Cardiac septum (tissue), 1 donor: ENCODE measurements at regions not wholly inside any gene's neighbourhood (a gene's known extent, or its start where the extent isn't known, plus 50 kb on each side); places are given as distances from the start of the nearest gene placed in this dataset.

ENCODE experiments used
- DNase-seq: peaks from one replicate; pipeline ENCODE4 v3.0.0-alpha.2; 2020; ENCODE audit warnings: low spot score
- intact Hi-C: fragments of 100-400 bp; cut with DNase I; formaldehyde crosslinking; loops from one replicate; pipeline ENCODE4 v1.14.0; 2022
- donor health status: DM: no; HTN: no; CAD: no.

- peak; percentile 92 for DNase-seq
- intact Hi-C loops, result loop anchor here (5.0 kb wide), 2 partner anchors 33 to 78 kb away; no protein-coding TSS in a partner anchor
Measured at GRCh38 chr22:46084943-46085827, 65.1 kb upstream of the PPARA start.

GRCh38 chr22:46085828-46086576 lies 64.3 kb upstream of the PPARA start:
- DNase-seq, result peak; percentile 81
- intact Hi-C loops, result loop anchor here (5.0 kb wide), 2 partner anchors 34 to 79 kb away; no protein-coding TSS in a partner anchor

GRCh38 chr22:46086577-46087335 lies 63.6 kb upstream of the PPARA start:
- intact Hi-C loops, result loop anchor here (5.0 kb wide), 2 partner anchors 34 to 79 kb away; no protein-coding TSS in a partner anchor
- peak; percentile 73 for DNase-seq

DNA sequence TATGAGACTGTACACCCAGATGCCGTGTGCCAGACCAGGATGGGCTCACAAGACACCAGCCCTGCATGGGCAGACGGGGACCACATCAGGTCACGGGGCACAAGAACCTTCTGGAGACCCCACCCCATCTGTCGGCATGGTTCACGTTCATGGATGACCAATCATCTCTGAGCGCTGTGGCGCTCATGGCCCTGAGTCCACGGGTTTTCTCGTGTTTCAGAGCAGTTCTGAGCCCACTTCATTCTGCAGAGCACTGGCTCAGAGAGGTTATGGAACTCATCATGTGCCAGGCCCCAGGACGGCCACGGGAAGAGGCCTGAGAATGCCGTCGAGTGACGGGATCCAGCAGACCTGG lies 63.0 kb upstream of the PPARA start:
- no peak for DNase-seq
- intact Hi-C loops, result loop anchor here (5.0 kb wide), 2 partner anchors 35 to 80 kb away; no protein-coding TSS in a partner anchor

DNA sequence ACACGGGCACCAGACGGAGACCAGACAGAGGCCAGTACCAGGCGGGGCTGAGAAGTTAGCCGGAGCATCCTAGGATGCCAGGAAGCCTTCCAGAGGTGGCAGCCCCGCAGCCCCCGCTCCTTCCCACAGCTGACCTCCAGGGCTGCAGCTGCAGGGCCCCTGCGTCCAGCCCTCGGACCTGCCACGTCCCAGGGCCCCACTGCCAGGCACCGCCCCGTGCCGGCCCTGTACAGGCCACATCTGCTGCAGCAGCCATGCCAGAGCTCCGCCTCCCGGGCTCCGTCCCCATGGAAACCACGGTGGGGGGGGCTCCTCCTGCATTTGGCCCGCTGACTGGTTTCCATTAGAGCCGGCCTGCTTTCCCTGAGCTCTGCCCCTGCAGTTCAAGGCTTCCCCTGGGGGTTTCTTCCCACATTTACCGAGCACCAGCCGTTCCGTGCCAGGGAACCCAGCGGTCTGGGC lies 62.5 kb upstream of the PPARA start:
- intact Hi-C loops, result loop anchor here (2.0 to 5.0 kb wide), 3 partner anchors 17 to 81 kb away; no protein-coding TSS in a partner anchor
- peak; percentile 93 for DNase-seq

DNA sequence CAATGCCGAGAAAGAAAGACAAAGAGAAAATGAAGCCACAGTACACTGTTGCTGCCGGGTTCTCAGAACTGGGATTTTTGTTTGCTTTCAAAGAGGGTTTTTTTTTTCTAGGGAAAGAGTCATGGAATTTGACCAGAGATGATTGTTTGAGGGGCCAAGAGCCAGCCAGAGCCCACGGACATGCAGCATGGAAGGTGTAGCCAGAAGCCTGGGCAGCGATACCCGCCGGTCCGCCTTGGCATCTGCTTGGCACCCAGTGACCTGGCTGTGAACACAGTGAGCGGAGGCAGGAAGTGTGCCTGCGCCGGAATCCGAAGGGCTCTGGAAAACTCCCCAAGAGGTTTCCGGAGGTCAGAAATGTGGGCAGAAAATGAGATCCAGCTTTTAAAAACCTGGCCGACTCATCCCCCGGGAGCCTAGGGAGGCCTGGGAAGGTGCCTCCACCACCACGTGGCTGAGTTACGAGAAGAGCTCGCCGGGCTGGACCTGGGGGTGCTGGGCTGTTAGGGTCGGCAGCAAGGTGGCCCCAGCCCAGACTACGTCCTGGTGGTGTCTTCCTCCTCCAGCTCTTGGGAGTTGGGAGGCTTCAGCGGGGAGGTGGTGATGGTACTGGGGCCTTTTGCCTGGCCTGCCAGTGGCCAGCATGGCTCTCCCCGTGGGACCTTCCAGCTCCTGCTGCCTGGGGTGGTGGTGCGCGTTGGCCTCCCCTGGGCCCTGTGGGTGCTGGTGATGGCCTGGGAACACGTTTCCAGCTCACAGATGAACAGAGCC lies 61.6 kb upstream of the PPARA start:
- DNase-seq, result peak; percentile 79
- intact Hi-C loops, result loop anchor here (2.0 to 5.0 kb wide), 3 partner anchors 16 to 81 kb away; no protein-coding TSS in a partner anchor

DNA sequence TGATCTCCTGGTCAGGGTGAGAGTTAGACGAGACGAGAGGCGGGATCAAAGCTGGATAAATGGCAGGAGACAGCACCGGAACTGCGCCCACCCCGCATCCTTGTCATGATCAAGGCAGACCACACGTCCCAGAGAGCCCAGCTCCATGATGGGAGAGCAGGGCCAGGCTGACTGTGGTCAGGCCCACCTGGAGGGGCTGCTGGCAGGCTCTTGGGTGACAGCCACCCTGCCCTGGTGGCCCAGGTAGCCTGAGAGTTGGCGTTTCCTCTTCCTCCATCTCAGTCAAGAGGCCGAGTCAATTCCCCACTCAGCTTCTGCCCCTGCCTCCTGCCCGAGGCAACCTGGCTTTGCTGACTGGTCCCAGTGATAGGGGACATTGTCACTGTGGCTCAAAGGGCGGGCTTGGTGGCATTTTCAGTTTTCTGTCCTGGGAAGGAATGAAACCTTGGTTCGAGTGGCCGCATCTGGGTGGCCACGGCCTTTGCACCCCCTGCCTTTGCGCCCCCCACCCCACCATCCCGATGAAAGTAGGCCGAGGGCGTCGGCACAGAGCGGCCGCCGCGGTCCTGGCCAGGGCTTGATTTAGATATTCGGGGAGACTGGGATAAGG lies 60.8 kb upstream of the PPARA start:
- peak; percentile 68 for DNase-seq
- intact Hi-C loops, result loop anchor here (2.0 to 5.0 kb wide), 3 partner anchors 15 to 82 kb away; no protein-coding TSS in a partner anchor

GRCh38 chr22:46090036-46090591 lies 60.2 kb upstream of the PPARA start:
- intact Hi-C loops, result no loop called here
- peak; percentile 78 for DNase-seq

DNA sequence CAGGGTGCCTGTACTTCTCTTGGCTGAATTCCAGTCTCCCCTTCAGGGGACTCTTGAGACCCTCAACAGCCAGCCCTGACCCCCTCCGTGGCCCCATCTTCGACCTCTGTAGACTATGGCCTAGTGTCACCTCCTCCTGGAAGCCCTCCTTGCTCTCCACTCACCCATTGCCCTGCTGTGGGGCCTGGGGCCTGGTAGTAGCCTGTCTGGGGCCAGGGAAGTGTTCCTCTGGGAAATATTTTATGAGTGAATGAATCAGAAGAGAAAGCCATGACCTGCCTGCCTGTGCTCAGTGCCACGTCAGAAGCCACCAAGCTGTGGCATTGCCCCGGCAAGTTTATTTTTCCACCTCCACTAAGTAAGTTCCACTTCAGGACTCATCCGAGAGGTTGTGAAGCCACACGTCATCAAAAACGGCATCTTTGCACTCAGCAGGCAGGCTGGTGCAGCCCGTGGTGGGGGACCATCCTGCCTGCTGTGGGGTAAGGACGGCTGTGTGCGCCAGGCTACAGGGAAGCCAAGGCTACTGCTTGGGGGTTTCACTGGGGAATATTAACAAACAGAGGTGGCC lies 59.6 kb upstream of the PPARA start:
- DNase-seq, result no peak
- intact Hi-C loops, result no loop called here

DNA sequence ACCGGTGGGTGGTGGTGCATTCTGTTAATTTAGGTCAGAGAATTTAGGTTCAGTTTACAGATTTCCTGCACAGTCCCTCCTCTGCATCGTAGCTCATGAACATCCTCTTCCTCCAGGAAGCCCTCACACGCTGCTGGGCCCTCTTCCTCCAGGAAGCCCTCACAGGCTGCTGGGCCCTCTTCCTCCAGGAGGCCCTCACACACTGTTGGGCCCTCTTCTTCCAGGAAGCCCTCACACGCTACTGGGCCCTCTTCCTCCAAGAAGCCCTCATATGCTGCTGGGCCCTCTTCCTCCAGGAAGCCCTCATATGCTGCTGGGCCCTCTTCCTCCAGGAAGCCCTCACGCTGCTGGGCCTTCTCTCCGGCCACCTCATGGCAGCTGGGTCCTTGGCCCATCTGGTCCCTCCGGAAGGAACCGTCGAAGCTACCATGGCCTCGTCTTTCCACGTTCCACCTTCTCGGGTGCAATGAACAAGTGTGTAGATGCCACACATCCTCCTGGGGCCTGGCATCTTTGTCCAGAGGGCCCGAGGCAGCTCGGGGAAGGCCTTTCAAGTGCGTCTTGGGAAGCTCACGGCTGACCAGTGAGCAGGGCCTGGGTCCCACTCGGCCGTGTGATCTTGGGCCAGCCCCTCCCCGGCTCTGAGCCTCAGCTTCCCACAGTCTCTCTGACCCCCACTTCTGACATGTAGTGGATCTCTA lies 58.9 kb upstream of the PPARA start:
- intact Hi-C loops, result no loop called here
- DNase-seq, result no peak

DNA sequence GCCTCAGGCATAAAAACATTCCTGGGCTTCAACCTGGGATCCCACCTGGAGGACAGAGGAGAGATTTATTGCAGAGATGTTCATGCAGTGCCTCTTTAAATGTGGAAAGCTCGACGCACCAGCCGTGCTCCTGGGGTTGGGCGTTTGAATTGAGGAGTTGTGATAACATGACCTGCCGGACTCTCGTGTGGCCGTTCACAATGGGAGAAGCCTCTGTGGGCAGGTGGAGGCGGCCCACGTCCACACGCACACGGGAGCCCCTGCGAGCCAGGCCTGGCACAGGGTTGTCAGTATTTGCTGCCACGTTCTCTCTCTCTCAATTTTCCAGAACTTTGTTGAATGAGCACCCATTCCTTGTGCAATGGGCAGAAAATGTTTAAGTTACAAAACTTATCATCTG lies 58.3 kb upstream of the PPARA start:
- intact Hi-C loops, result no loop called here
- DNase-seq, result no peak

DNA sequence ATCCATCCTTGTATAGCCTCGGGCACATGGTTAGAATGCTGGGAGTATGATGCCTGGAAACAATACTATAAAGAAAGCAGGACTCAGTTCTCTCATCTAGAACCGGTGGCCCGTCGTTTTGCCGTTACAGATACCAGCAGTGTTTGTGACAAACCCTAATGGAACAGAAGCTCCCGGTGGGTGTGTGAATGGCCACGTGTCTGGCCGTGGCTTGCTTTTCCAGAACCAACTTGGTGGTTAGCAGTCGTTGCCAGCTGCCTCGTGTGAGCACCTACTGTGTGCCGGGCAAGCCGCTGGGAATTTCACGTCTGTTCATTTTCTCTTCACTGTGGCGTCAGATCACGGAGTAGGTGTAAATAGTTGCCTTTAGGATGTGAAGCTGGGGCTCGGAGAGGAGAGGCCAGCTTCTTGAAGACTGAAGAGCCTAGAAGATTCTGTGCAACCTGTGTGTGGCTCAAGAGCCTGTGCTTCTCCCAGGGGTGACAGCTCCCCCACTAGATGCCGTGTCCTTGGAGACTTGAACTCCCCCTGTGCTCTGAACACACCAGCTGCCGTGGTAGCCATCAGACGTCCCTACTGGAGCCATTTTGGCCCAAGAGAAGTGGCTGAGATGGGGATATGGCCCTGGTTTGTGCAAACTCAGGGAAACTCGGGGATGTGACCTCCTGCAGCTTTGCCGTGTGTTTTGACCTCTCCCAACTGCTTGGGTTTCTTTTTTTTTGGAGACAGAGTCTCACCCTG lies 57.5 kb upstream of the PPARA start:
- intact Hi-C loops, result no loop called here
- DNase-seq, result no peak

- no peak for DNase-seq
- intact Hi-C loops, result no loop called here
Measured at GRCh38 chr22:46093796-46094195, 56.5 kb upstream of the PPARA start.

- intact Hi-C loops, result no loop called here
- DNase-seq, result no peak
Measured at GRCh38 chr22:46094676-46095075, 55.6 kb upstream of the PPARA start.

GRCh38 chr22:46096051-46096450 lies 54.3 kb upstream of the PPARA start:
- intact Hi-C loops, result no loop called here
- no peak for DNase-seq

- intact Hi-C loops, result no loop called here
- no peak for DNase-seq
Measured at GRCh38 chr22:46096706-46097230, 53.6 kb upstream of the PPARA start.
